Stomach (tissue), 8 donors: ENCODE measurements at regions not wholly inside any gene's neighbourhood (a gene's known extent, or its start where the extent isn't known, plus 50 kb on each side); places are given as distances from the start of the nearest gene placed in this dataset.

Source experiments
- DNase-seq, 2 donors: peaks; one replicate each; pipeline versions ENCODE4 v3.0.0 to v3.0.0-alpha.2; 2013 to 2019
- H3K27ac ChIP-seq, 5 donors: fragments of 200-600 bp in 4 of 5; sonication (generic) in 4 of 5; one replicate each; pipeline ENCODE4 v1.5.1; 2013 to 2019; ENCODE audit warnings: mild to moderate bottlenecking in 1 of 5, moderate library complexity in 1 of 5
- H3K27me3 ChIP-seq, 3 donors: fragments of 200-600 bp; sonication (generic); one replicate each; pipeline ENCODE4 v1.5.1; 2017 to 2019; ENCODE audit warnings: mixed run types in 1 of 3
- H3K36me3 ChIP-seq, 4 donors: fragments of 200-600 bp; sonication (generic); 1 replicate in 3 of 4; 2 replicates in 1 of 4; pipeline ENCODE4 v1.5.1; 2016 to 2019
- H3K4me1 ChIP-seq, 4 donors: fragments of 200-600 bp; sonication (generic); one replicate each; pipeline ENCODE4 v1.5.1; 2016 to 2019
- H3K4me3 ChIP-seq, 4 donors: fragments of 200-600 bp; sonication (generic) in 3 of 4; one replicate each; pipeline ENCODE4 v1.5.1; 2016 to 2019; ENCODE audit warnings: mild to moderate bottlenecking in 1 of 4
- H3K9me3 ChIP-seq, 4 donors: fragments of 200-600 bp; sonication (generic); one replicate each; pipeline ENCODE4 v1.5.1; 2016 to 2019
- CTCF ChIP-seq, 7 experiments: fragments of 450-650 bp in 4 of 7; fragments of 200-600 bp in 3 of 7; sonication (generic) in 3 of 7; IDR thresholded peaks; one replicate each; pipeline ENCODE4 v1.5.1; 2016 to 2019; ENCODE audit warnings: antibody characterized with exemption in 7 of 7, control low read depth in 2 of 7, mild to moderate bottlenecking in 1 of 7
- EP300 ChIP-seq: sonication (generic); formaldehyde crosslinking; IDR thresholded peaks from one replicate; pipeline ENCODE4 v1.6.1; 2017; ENCODE audit warnings: antibody characterized with exemption
- POLR2A ChIP-seq, 4 donors: fragments of 450-650 bp; IDR thresholded peaks; one replicate each; pipeline ENCODE4 v1.6.1; 2016; ENCODE audit warnings: antibody characterized with exemption in 4 of 4, control low read depth in 2 of 4, mild to moderate bottlenecking in 1 of 4, moderate library complexity in 1 of 4
- POLR2AphosphoS5 ChIP-seq, 3 donors: sonication (generic); formaldehyde crosslinking; IDR thresholded peaks; one replicate each; pipeline ENCODE4 v1.6.1; 2016; ENCODE audit warnings: antibody characterized with exemption in 3 of 3
- WGBS, 5 donors: extraction: QIAGEN DNeasy Blood & Tissue Kit in 3 of 5; methylation state at CpG; one replicate each; pipeline versions ENCODE4 v1.1.5 to v1.1.7; 2013 to 2018; 5-methylcytosine and 5-hydroxymethylcytosine counted together
- intact Hi-C: fragments of 100-400 bp; cut with DNase I; formaldehyde crosslinking; loops from one replicate; pipeline ENCODE4 v1.15.1; 2023; ENCODE audit warnings: low total_unique reads
- donor health status: healthy with polysubstance abuse.
- donor health status: Bipolar disorder and iron deficiency.
- donor health status: healthy.

GRCh38 chr5:9698841-9699240, 68.7 kb upstream of the TAS2R1 start:
- no peak for TF ChIP-seq CTCF (IDR thresholded peaks at IDR 0.05)
- no peak for TF ChIP-seq POLR2A (IDR thresholded peaks at IDR 0.05)
- no peak for TF ChIP-seq EP300
- no peak for TF ChIP-seq POLR2AphosphoS5 (IDR thresholded peaks at IDR 0.05)
- no peak overlapping the region for H3K4me3 ChIP-seq
- 66 to 83% (median 77%) methylated on average over 2 of the region's 2 CpGs for WGBS, 5 donors
- H3K27me3 ChIP-seq, result no peaks in the 10 kb centered on the region
- no peaks in the 10 kb centered on the region for H3K4me1 ChIP-seq
- no peak overlapping the region for H3K27ac ChIP-seq
- intact Hi-C loops, result no loop called here
- H3K9me3 ChIP-seq, result no peaks in the 10 kb centered on the region
- no peak for DNase-seq
- H3K36me3 ChIP-seq, result no peaks in the 10 kb centered on the region

- Histone ChIP-seq H3K27ac (no peak overlapping the region), H3K4me3 (no peak overlapping the region), H3K27me3 (no peaks in the 10 kb centered on the region), H3K9me3 (no peaks in the 10 kb centered on the region), H3K4me1 (no peaks in the 10 kb centered on the region), H3K36me3 (no peaks in the 10 kb centered on the region)
- no peak for DNase-seq
- intact Hi-C loops, result no loop called here
- WGBS, 5 donors, result 66 to 80% (median 78%) methylated on average over 9 of the region's 9 CpGs
- TF ChIP-seq CTCF (IDR thresholded peaks at IDR 0.05) (no peak), POLR2AphosphoS5 (IDR thresholded peaks at IDR 0.05) (no peak), EP300 (no peak), POLR2A (IDR thresholded peaks at IDR 0.05) (no peak)
Observed at GRCh38 chr5:9698125-9698826, 68.1 kb upstream of the TAS2R1 start.

DNA sequence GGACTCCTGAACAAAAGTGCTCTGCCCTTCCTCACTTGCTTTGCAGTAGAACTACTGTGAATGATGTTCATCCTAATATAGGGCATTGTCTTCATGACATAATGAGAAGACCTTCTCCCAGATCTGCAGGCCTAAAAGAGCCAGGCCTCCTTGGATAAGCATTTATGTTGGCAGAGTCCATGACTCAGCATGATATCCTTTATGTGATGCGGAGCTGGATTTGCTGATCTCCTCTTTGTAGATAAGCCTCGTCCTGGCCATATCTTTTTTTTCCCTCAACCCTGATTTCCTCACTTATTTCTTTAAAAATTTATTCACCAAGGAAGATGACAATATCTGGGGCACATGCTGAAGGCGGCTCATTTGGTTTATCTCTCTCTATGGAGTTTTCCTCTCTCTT, 62.4 kb upstream of the TAS2R1 start:
- H3K4me1 ChIP-seq, result no peaks in the 10 kb centered on the region
- no peak overlapping the region for H3K27ac ChIP-seq
- TF ChIP-seq CTCF (IDR thresholded peaks at IDR 0.05) (no peak), EP300 (no peak), POLR2A (IDR thresholded peaks at IDR 0.05) (no peak), POLR2AphosphoS5 (IDR thresholded peaks at IDR 0.05) (no peak)
- intact Hi-C loops, result no loop called here
- H3K36me3 ChIP-seq, result no peaks in the 10 kb centered on the region
- no peaks in the 10 kb centered on the region for H3K27me3 ChIP-seq
- no peaks in the 10 kb centered on the region for H3K9me3 ChIP-seq
- H3K4me3 ChIP-seq, result no peak overlapping the region
- WGBS, 5 donors, result 58 to 72% (median 66%) methylated on average over 3 of the region's 3 CpGs
- DNase-seq, result no peak

- Histone ChIP-seq H3K9me3 (no peaks in the 10 kb centered on the region), H3K36me3 (no peaks in the 10 kb centered on the region), H3K4me3 (no peak overlapping the region), H3K27me3 (no peaks in the 10 kb centered on the region), H3K27ac (no peak overlapping the region), H3K4me1 (no peaks in the 10 kb centered on the region)
- TF ChIP-seq POLR2AphosphoS5 (IDR thresholded peaks at IDR 0.05) (no peak), EP300 (no peak), POLR2A (IDR thresholded peaks at IDR 0.05) (no peak), CTCF (IDR thresholded peaks at IDR 0.05) (no peak)
- no peak for DNase-seq
- intact Hi-C loops, result no loop called here
- WGBS, 5 donors, result 47 to 78% (median 71%) methylated on average over 5 of the region's 5 CpGs
Observed at GRCh38 chr5:9691261-9691660, 61.1 kb upstream of the TAS2R1 start.
